Kidney (tissue), 13 donors: ENCODE measurements at regions not wholly inside any gene's neighbourhood (a gene's known extent, or its start where the extent isn't known, plus 50 kb on each side); places are given as distances from the start of the nearest gene placed in this dataset.

Experiments used
- DNase-seq, 5 donors: peaks; one replicate each; pipeline ENCODE4 v3.0.0-alpha.2; 2013 to 2020
- FAIRE-seq: peaks from 2 replicates; lab custom pipeline; 2012; peaks lifted over from hg19 to GRCh38; lab: Jason Lieb, UNC
- H3K27ac ChIP-seq, 2 donors: one replicate each; pipeline ENCODE4 v1.7.0; 2013; ENCODE audit warnings: low read depth in 2 of 2, low read length in 2 of 2, inconsistent platforms in 1 of 2
- H3K27me3 ChIP-seq: one replicate; pipeline ENCODE4 v1.7.1; 2013; ENCODE audit warnings: low read length, inconsistent platforms; ENCODE audit not compliant: control insufficient read depth, insufficient read depth
- H3K36me3 ChIP-seq, 3 donors: one replicate each; pipeline versions ENCODE4 v1.7.0 to v1.7.1; 2013; ENCODE audit warnings: low read length in 3 of 3, control low read depth in 1 of 3, inconsistent platforms in 1 of 3; ENCODE audit not compliant: insufficient read depth in 3 of 3, control insufficient read depth in 2 of 3
- H3K4me1 ChIP-seq, 3 donors: one replicate each; pipeline versions ENCODE4 v1.7.0 to v1.7.1; 2013; ENCODE audit warnings: low read length in 3 of 3, inconsistent platforms in 1 of 3, low read depth in 1 of 3; ENCODE audit not compliant: control insufficient read depth in 2 of 3, insufficient read depth in 2 of 3
- H3K4me3 ChIP-seq, 3 donors: one replicate each; pipeline versions ENCODE4 v1.7.0 to v1.8.1; 2013; ENCODE audit warnings: low read length in 3 of 3, control low read depth in 1 of 3, inconsistent platforms in 1 of 3
- H3K9ac ChIP-seq, 3 donors: one replicate each; pipeline versions ENCODE4 v1.7.0 to v1.7.1; 2013; ENCODE audit warnings: low read length in 3 of 3, control low read depth in 1 of 3, inconsistent platforms in 1 of 3
- H3K9me3 ChIP-seq, 3 donors: one replicate each; pipeline versions ENCODE4 v1.7.0 to v1.7.1; 2013; ENCODE audit warnings: low read length in 3 of 3, control low read depth in 1 of 3, inconsistent platforms in 1 of 3; ENCODE audit not compliant: control insufficient read depth in 2 of 3, insufficient read depth in 1 of 3
- intact Hi-C: fragments of 100-400 bp; cut with DNase I; formaldehyde crosslinking; loops from one replicate; pipeline ENCODE4 v1.11.1; 2022
- TF ChIP-seq, protein P1 (sequence below): IDR thresholded peaks from 3 replicates; pipeline ENCODE4 v1.5.1; 2012; ENCODE audit warnings: mild to moderate bottlenecking, moderate library complexity, borderline replicate concordance; ENCODE audit not compliant: insufficient read depth; ENCODE audit errors: extremely low read depth
- donor health status: control.
- donor health status: control.
- donor health status: control.
- donor health status: control.
- donor health status: control.
- donor health status: DM: yes; HTN: yes; CAD: no.
- donor health status: Normal renal cell carcinoma (clear cell type).

- TF ChIP-seq, protein P1, sequence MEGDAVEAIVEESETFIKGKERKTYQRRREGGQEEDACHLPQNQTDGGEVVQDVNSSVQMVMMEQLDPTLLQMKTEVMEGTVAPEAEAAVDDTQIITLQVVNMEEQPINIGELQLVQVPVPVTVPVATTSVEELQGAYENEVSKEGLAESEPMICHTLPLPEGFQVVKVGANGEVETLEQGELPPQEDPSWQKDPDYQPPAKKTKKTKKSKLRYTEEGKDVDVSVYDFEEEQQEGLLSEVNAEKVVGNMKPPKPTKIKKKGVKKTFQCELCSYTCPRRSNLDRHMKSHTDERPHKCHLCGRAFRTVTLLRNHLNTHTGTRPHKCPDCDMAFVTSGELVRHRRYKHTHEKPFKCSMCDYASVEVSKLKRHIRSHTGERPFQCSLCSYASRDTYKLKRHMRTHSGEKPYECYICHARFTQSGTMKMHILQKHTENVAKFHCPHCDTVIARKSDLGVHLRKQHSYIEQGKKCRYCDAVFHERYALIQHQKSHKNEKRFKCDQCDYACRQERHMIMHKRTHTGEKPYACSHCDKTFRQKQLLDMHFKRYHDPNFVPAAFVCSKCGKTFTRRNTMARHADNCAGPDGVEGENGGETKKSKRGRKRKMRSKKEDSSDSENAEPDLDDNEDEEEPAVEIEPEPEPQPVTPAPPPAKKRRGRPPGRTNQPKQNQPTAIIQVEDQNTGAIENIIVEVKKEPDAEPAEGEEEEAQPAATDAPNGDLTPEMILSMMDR = no peak
- DNase-seq (no peak), FAIRE-seq (no peak)
- Histone ChIP-seq H3K4me3 (no peak overlapping the region), H3K9ac (no peak overlapping the region), H3K36me3 (no peaks in the 10 kb centered on the region), H3K27ac (no peak overlapping the region), H3K9me3 (no peaks in the 10 kb centered on the region), H3K27me3 (no peaks in the 10 kb centered on the region), H3K4me1 (no peaks in the 10 kb centered on the region)
- intact Hi-C loops = no loop called here
Observed at GRCh38 chr11:23997356-23997755, 499.5 kb upstream of the LUZP2 start.

GRCh38 chr11:24005202-24005876 lies 491.5 kb upstream of the LUZP2 start:
- DNase-seq (no peak), FAIRE-seq (no peak)
- no peaks in the 10 kb centered on the region for H3K9me3 ChIP-seq
- intact Hi-C loops = no loop called here
- no peaks in the 10 kb centered on the region for H3K27me3 ChIP-seq
- H3K36me3 ChIP-seq = no peaks in the 10 kb centered on the region
- TF ChIP-seq, protein P1 = no peak
- no peaks in the 10 kb centered on the region for H3K4me1 ChIP-seq
- no peak overlapping the region for H3K4me3 ChIP-seq
- no peak overlapping the region for H3K27ac ChIP-seq
- no peak overlapping the region for H3K9ac ChIP-seq

DNA sequence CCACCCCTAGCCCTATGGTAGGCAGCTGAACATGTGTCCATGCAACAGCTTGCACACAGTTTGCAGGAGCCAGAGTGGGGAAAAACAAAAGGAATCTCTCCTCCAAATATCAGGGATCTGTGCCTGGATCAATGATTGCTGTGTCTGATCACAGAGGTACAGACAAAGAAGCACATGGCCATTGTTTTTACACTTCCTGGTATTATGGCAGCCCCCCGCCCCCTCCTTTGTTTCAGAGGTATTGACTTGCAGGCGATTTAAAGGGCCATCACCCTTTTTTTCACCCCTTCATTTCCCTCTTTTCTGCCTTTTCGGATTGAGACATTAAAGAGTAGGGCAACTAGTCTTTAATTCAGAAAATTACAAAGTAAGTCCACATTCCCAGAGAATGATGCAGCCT lies 453.0 kb upstream of the LUZP2 start:
- no peak overlapping the region for H3K4me3 ChIP-seq
- DNase-seq = no peak
- H3K36me3 ChIP-seq = no peaks in the 10 kb centered on the region
- intact Hi-C loops = no loop called here
- no peak overlapping the region for H3K9ac ChIP-seq
- H3K9me3 ChIP-seq = peaks cover 0 to 7% (median 0%) of the 10 kb centered on the region in 3 donors
- H3K27ac ChIP-seq = no peak overlapping the region
- no peaks in the 10 kb centered on the region for H3K4me1 ChIP-seq
- H3K27me3 ChIP-seq = no peaks in the 10 kb centered on the region
- no peak for FAIRE-seq
- TF ChIP-seq, protein P1 = no peak

GRCh38 chr11:24046731-24047130 lies 450.1 kb upstream of the LUZP2 start:
- intact Hi-C loops = no loop called here
- H3K4me1 ChIP-seq = no peaks in the 10 kb centered on the region
- TF ChIP-seq, protein P1 = no peak
- H3K27me3 ChIP-seq = no peaks in the 10 kb centered on the region
- H3K9me3 ChIP-seq = peaks cover 0 to 7% (median 0%) of the 10 kb centered on the region in 3 donors
- DNase-seq (no peak), FAIRE-seq (no peak)
- H3K4me3 ChIP-seq = no peak overlapping the region
- H3K36me3 ChIP-seq = no peaks in the 10 kb centered on the region
- no peak overlapping the region for H3K27ac ChIP-seq
- no peak overlapping the region for H3K9ac ChIP-seq
